ENCODE measurements at regions not wholly inside any gene's neighbourhood (a gene's known extent, or its start where the extent isn't known, plus 50 kb on each side); places are given as distances from the start of the nearest gene placed in this dataset.

GRCh38 chr13:79749984-79750551, 269.1 kb downstream of the NDFIP2 start:
- DNase-seq: no peak

GRCh38 chr13:79749566-79749965, 268.6 kb downstream of the NDFIP2 start:
- no peak for DNase-seq

DNA sequence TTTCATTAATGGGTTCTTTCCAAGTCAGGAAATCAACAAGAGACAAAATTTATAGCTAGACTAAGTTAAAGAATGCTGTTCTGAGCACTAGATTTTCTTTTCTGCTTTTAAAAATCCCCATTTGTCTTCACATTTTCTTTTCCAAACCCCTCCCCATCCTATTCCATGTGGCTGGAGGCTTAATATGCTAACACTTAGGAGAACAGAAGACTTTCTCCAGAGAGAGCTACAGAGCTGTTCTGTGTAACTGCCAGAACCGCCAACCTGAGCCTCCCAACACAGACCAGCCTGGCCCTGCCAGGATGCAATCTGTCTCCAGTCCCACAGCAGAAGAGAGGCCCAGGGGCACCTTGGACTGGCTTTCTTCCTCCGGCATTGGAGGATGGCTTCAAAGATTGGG, 264.1 kb downstream of the NDFIP2 start:
- DNase-seq: no peak

DNA sequence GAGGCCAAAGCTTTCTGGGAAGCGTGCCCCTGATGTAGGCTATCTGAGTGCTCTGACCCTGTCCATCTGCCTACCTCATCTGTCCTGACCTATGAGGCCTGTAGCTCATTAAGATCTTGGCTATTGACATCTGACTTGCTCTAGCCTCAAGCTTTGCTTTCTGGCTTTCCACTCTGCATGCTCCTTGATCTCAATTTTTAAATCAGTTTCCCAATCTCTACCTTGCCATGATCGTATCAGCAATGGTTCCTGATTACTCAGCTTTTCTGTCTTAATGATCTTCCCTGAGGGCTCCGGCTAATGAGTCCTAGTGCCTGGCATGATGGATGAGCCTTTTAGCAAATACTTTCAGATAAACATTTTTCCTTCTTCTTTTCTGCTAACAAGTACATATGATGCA, 262.0 kb downstream of the NDFIP2 start:
- no peak for DNase-seq

- no peak for DNase-seq
These were observed 260.0 kb downstream of the NDFIP2 start for GRCh38 chr13:79740991-79741390.

GRCh38 chr13:79736356-79736755, 255.4 kb downstream of the NDFIP2 start:
- DNase-seq: no peak

DNA sequence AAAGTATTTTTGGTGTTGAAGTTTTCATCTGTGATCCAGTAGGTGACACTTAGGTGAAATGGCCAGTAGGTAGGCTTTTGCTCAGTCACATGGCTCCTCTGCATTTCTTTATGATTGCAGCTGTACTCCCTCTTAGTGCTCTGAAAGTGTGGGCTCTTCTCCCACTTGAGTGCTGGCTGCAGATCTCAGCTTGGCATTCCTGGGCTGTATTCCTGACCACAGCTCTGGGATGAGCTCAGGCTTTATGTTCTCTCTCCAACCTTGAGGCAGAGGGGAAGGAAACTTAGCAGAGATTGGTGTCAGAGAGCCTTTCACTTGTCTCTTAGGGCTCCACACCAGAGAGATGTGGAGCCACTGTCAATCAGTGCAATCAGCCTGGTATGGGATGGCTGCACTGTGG, 254.3 kb downstream of the NDFIP2 start:
- DNase-seq: no peak

GRCh38 chr13:79727086-79727485, 246.1 kb downstream of the NDFIP2 start:
- DNase-seq: no peak

GRCh38 chr13:79725841-79726240, 244.9 kb downstream of the NDFIP2 start:
- no peak for DNase-seq

- DNase-seq: peak; percentile 38
These were observed 243.6 kb downstream of the NDFIP2 start for GRCh38 chr13:79724348-79725103.

GRCh38 chr13:79723519-79724024, 242.6 kb downstream of the NDFIP2 start:
- no peak for DNase-seq

GRCh38 chr13:79722885-79723445, 242.0 kb downstream of the NDFIP2 start:
- no peak for DNase-seq

DNA sequence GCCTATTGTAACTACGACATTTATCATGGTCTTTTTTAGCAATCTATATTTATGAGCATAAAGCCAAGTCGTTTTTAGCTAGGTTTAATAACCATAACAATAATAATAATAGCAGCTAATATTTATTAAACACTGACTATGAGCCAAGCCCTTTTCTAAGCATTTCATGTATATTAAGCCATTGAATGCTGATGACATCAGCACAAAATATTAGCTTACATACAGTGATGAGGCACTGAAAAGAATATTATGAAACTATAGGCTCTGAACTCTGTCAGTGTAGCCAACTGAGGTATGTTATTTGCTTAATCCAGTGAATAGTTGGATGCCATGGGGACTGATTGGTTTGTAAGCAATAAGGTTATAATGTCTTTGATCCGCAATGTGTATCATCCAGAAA, 235.2 kb downstream of the NDFIP2 start:
- DNase-seq: no peak

GRCh38 chr13:79711631-79712030, 230.7 kb downstream of the NDFIP2 start:
- DNase-seq: no peak

- DNase-seq: no peak
These were observed 229.4 kb downstream of the NDFIP2 start for GRCh38 chr13:79710376-79710775.

DNA sequence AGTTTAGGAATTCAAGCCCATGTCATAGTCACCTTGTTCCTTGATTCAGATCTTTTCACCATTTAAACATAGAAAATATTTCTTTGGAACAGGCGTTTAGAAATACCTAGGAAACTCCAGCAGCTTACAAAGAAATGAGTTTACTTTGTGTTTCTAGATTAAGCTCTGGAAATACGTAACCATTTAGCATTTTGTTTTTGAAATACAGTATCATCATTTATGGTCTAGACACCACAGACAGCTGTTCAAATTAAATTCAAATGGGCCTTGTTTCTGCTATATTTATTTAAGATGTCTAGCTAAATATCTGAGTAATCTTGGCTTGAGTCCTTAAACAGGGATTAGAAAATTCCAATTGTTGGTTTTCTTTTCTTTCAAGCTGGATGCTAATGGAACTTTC, 228.5 kb downstream of the NDFIP2 start:
- DNase-seq: no peak

DNA sequence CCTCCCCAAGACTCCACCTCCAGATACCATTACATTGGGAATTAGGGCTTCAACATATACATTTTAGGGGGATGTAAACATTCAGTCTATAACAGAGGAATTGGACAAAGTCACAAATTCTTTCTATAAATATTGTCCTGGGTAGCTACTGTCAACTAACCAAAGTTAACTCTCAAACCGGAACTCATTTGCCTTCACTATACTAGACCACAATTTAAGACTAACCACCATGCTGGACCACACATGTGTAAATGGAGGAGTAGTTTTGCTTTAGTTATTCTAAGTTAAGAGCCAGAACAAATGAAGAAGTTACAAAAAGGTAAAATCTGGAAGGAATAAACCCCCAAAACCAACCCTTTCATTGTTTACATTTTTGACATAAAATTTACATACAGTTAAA, 222.8 kb downstream of the NDFIP2 start:
- DNase-seq: no peak

DNA sequence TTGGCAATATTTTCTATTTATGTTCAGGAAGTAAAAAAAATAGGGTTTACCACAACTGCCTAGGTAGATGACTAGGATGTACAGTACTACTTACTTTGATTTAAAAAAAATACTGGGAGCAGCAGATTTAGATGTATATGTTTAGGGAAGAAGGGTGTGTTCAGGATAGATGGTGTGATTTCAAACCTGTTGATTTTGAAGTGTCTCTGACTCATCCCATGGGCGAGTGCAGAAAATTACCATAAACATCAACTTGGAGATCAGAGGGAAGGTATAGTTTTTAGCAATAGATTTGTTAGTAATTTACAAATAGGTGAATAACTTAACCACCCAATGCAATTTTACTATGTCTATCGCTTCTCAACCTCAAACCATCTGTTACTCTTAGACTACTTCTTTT, 214.8 kb downstream of the NDFIP2 start:
- DNase-seq: no peak

- no peak for DNase-seq
These were observed 211.9 kb downstream of the NDFIP2 start for GRCh38 chr13:79692846-79693245.

DNA sequence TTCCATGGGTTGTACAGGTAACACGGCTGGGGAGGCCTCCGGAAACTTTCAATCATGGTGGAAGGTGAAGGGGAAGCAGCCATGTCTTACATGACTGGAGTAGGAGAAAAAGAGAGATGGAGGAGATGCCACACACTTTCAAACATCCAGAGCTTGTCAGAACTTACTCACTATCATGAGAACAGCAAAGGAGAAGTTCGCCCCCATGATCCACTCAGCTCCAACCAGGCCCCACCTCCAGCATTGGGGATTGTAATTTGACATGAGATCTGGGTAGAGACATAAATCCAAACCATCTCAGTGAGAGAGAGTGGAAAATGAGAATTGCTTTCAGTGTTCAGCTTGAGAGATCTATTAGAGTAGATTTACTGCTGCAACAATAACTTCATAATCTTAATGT, 210.9 kb downstream of the NDFIP2 start:
- DNase-seq: no peak

- DNase-seq: no peak
These were observed 207.8 kb downstream of the NDFIP2 start for GRCh38 chr13:79688741-79689140.

DNA sequence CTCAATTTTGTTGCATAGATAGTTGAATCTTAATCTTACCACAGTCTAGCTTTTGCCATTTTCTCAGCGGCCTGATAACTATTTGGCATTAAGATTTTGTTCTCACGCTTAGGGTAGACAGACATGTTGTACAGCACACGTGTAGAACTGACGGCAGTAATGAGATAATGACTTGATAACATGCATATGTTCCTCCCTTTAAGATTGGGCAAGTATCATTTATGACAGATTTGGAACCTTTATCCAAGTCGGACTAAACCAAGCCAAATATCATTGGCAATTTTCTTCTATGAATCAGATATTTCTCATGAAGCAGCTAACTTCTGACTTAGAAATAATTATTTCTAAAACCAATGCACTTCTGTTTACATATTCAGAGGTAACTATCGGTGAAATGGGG, 205.5 kb downstream of the NDFIP2 start:
- no peak for DNase-seq

GRCh38 chr13:79684371-79684770, 203.4 kb downstream of the NDFIP2 start:
- no peak for DNase-seq

GRCh38 chr13:79682164-79682563, 201.2 kb downstream of the NDFIP2 start:
- no peak for DNase-seq
